Sigmoid colon (tissue), 6 donors: ENCODE measurements at regions not wholly inside any gene's neighbourhood (a gene's known extent, or its start where the extent isn't known, plus 50 kb on each side); places are given as distances from the start of the nearest gene placed in this dataset.

Source experiments
- DNase-seq: peaks from one replicate; pipeline ENCODE4 v3.0.0-alpha.2; 2019
- H3K27ac ChIP-seq, 4 donors: fragments of 200-600 bp; sonication (generic); one replicate each; pipeline ENCODE4 v1.5.1; 2016 to 2019; ENCODE audit warnings: mild to moderate bottlenecking in 1 of 4
- H3K27me3 ChIP-seq, 3 donors: fragments of 200-600 bp; sonication (generic); one replicate each; pipeline ENCODE4 v1.5.1; 2019; ENCODE audit warnings: mild to moderate bottlenecking in 1 of 3
- H3K36me3 ChIP-seq, 4 donors: fragments of 200-600 bp; sonication (generic); one replicate each; pipeline ENCODE4 v1.5.1; 2016 to 2019
- H3K4me1 ChIP-seq, 4 donors: fragments of 200-600 bp; sonication (generic); one replicate each; pipeline ENCODE4 v1.5.1; 2017 to 2019
- H3K4me3 ChIP-seq, 4 donors: fragments of 200-600 bp; sonication (generic); one replicate each; pipeline ENCODE4 v1.5.1; 2017 to 2019; ENCODE audit warnings: mild to moderate bottlenecking in 2 of 4, moderate library complexity in 1 of 4
- H3K9me3 ChIP-seq, 4 donors: fragments of 200-600 bp in 3 of 4; sonication (generic) in 3 of 4; one replicate each; pipeline versions ENCODE4 v1.5.1 to v1.6.1; 2013 to 2019
- EP300 ChIP-seq, 4 donors: sonication (generic); formaldehyde crosslinking; IDR thresholded peaks; one replicate each; pipeline ENCODE4 v1.6.1; 2017; ENCODE audit warnings: antibody characterized with exemption in 4 of 4
- POLR2A ChIP-seq, 2 donors: fragments of 450-650 bp; IDR thresholded peaks; one replicate each; pipeline ENCODE4 v1.6.1; 2016; ENCODE audit warnings: antibody characterized with exemption in 2 of 2, mild to moderate bottlenecking in 2 of 2, moderate library complexity in 2 of 2
- POLR2AphosphoS5 ChIP-seq, 4 donors: sonication (generic); formaldehyde crosslinking; IDR thresholded peaks; one replicate each; pipeline ENCODE4 v1.6.1; 2017; ENCODE audit warnings: antibody characterized with exemption in 4 of 4
- WGBS, 2 donors: extraction: QIAGEN DNeasy Blood & Tissue Kit; methylation state at CpG; one replicate each; pipeline ENCODE4 v1.1.7; 2013; 5-methylcytosine and 5-hydroxymethylcytosine counted together
- intact Hi-C: fragments of 100-400 bp; cut with DNase I; formaldehyde crosslinking; loops from one replicate; pipeline ENCODE4 v1.15.1; 2023
- TF ChIP-seq, protein P1 (sequence below), 4 experiments: fragments of 450-650 bp in 3 of 4; fragments of 200-600 bp in 1 of 4; IDR thresholded peaks; one replicate each; pipeline ENCODE4 v1.5.1; 2016 to 2019; ENCODE audit warnings: antibody characterized with exemption in 4 of 4, mild to moderate bottlenecking in 3 of 4, moderate library complexity in 2 of 4
- donor health status: healthy with polysubstance abuse.
- donor health status: healthy.

DNA sequence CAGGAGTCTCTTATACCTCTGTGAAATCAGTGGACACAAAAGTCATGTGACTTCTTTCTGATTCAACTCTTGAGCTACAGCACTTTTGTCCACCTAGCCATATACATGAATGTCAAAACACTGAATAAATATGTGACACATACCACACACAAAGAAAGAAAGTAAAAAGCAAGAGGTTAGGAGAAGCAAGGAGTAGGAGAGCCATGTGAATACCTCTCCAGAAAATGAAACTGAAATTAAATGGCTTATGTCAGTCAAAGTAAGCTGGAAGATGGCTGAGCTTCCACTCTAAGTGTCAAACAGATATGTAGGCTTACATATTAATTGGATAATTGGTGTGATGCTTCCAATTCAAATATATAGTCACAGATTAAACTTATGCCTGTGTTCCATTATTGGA lies 1050.5 kb downstream of the BCL11A start:
- H3K4me1 ChIP-seq, result no peaks in the 10 kb centered on the region
- H3K36me3 ChIP-seq, result no peaks in the 10 kb centered on the region
- H3K9me3 ChIP-seq, result peaks cover 0 to 3% (median 0%) of the 10 kb centered on the region in 4 donors
- H3K27me3 ChIP-seq, result no peaks in the 10 kb centered on the region
- TF ChIP-seq, protein P1, sequence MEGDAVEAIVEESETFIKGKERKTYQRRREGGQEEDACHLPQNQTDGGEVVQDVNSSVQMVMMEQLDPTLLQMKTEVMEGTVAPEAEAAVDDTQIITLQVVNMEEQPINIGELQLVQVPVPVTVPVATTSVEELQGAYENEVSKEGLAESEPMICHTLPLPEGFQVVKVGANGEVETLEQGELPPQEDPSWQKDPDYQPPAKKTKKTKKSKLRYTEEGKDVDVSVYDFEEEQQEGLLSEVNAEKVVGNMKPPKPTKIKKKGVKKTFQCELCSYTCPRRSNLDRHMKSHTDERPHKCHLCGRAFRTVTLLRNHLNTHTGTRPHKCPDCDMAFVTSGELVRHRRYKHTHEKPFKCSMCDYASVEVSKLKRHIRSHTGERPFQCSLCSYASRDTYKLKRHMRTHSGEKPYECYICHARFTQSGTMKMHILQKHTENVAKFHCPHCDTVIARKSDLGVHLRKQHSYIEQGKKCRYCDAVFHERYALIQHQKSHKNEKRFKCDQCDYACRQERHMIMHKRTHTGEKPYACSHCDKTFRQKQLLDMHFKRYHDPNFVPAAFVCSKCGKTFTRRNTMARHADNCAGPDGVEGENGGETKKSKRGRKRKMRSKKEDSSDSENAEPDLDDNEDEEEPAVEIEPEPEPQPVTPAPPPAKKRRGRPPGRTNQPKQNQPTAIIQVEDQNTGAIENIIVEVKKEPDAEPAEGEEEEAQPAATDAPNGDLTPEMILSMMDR (IDR thresholded peaks at IDR 0.05), result no peak
- TF ChIP-seq EP300 (IDR thresholded peaks at IDR 0.05) (no peak), POLR2A (IDR thresholded peaks at IDR 0.05) (no peak), POLR2AphosphoS5 (IDR thresholded peaks at IDR 0.05) (no peak)
- intact Hi-C loops, result no loop called here
- no peak for DNase-seq
- H3K4me3 ChIP-seq, result no peak overlapping the region
- H3K27ac ChIP-seq, result no peak overlapping the region

DNA sequence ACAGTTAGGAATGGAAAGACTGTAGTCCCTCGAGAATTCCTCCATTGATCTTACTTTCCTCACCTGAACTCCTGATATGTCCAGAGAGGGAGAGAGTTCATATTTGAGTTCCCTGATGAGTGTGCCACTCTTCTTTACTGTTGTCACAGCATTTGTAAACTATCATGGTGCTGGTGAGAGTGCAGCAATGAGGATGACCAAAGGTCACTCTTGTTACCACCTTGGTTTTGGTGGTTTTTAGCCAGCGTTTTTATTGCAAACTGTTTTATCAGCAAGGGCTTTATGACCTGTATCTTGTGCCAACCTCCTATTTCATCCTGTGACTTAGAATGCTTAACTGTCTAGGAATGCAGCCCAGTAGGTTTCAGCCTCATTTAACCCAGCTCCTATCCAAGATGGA lies 1062.5 kb downstream of the BCL11A start:
- Histone ChIP-seq H3K4me1 (no peaks in the 10 kb centered on the region), H3K27ac (no peak overlapping the region), H3K27me3 (no peaks in the 10 kb centered on the region), H3K4me3 (no peak overlapping the region), H3K36me3 (no peaks in the 10 kb centered on the region), H3K9me3 (peaks cover 0 to 6% (median 0%) of the 10 kb centered on the region in 4 donors)
- DNase-seq, result no peak
- WGBS, 2 donors, result 20 to 67% methylated on average over 2 of the region's 2 CpGs
- intact Hi-C loops, result no loop called here
- TF ChIP-seq EP300 (IDR thresholded peaks at IDR 0.05) (no peak), POLR2A (IDR thresholded peaks at IDR 0.05) (no peak), POLR2AphosphoS5 (IDR thresholded peaks at IDR 0.05) (no peak)
- TF ChIP-seq, protein P1 (IDR thresholded peaks at IDR 0.05), result no peak

DNA sequence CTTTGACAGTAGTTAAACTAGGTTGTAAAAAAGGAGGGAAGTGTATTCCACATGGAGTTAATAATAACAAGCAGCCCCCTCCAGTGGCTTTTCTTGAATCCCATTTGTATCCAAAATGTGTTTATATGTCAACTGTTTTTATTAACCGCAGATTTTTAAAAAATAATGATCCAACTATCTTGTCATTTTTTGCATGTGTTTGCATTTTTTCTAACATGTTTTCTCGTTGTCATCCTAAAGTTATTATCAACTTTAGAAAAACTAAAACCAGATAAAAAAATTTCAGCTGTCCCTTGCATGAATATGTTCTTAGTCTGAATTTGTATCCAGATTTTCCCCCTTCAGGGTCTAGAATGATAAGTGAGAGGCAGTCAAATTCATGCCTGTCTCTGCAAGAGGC lies 1063.3 kb downstream of the BCL11A start:
- no peak for DNase-seq
- H3K36me3 ChIP-seq, result no peaks in the 10 kb centered on the region
- no peaks in the 10 kb centered on the region for H3K4me1 ChIP-seq
- H3K27me3 ChIP-seq, result no peaks in the 10 kb centered on the region
- no peak for TF ChIP-seq POLR2A (IDR thresholded peaks at IDR 0.05)
- TF ChIP-seq POLR2AphosphoS5 (IDR thresholded peaks at IDR 0.05), result no peak
- TF ChIP-seq, protein P1 (IDR thresholded peaks at IDR 0.05), result no peak
- no peak for TF ChIP-seq EP300 (IDR thresholded peaks at IDR 0.05)
- WGBS, 2 donors, result 82 to 88% methylated on average over 2 of the region's 2 CpGs
- H3K9me3 ChIP-seq, result peaks cover 0 to 2% (median 0%) of the 10 kb centered on the region in 4 donors
- intact Hi-C loops, result no loop called here
- H3K27ac ChIP-seq, result no peak overlapping the region
- H3K4me3 ChIP-seq, result no peak overlapping the region

DNA sequence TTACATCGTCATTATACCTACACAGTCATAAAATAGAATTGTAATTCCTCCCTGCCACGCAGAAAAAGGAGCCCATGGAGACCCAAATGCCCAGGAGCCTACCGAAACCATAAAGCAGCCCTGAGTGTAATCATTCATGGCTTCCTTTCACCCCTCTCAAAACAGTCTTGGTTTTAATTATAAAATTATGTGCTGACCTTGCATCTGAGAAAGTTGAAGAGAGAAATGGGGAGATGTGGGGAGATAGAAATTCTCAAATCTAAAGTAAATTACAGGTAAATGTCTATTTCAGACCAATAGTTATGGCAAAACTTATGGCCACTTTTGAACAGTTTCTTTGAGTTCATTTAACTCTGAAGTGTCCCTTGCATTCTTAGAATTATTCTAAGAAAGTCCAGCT lies 1068.8 kb downstream of the BCL11A start:
- H3K4me1 ChIP-seq, result no peaks in the 10 kb centered on the region
- no peaks in the 10 kb centered on the region for H3K27me3 ChIP-seq
- no peak for TF ChIP-seq POLR2AphosphoS5 (IDR thresholded peaks at IDR 0.05)
- TF ChIP-seq EP300 (IDR thresholded peaks at IDR 0.05), result no peak
- TF ChIP-seq POLR2A (IDR thresholded peaks at IDR 0.05), result no peak
- no peaks in the 10 kb centered on the region for H3K36me3 ChIP-seq
- H3K9me3 ChIP-seq, result no peaks in the 10 kb centered on the region
- WGBS, 2 donors, result 80 to 89% methylated on average over 3 of the region's 3 CpGs
- DNase-seq, result no peak
- intact Hi-C loops, result no loop called here
- no peak overlapping the region for H3K27ac ChIP-seq
- H3K4me3 ChIP-seq, result no peak overlapping the region

DNA sequence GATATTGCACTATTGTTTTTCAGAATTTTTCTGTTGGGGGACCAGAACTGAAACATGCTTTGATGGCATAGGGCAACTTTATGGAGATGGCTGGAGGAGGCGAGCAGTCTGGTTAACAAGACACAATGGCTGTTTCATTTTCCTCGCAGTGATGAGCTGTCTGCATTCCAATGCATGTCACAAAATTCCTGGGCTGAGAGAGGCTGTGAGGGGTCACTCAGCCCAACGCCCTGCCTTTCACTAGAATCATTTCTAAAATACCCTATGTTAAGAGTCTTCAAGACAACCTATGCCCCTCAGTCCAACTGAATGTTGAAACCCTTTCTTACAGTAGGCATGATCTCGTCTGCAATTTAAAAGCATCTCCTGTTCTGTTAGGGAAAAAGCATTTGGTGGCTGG lies 1090.0 kb downstream of the BCL11A start:
- no peaks in the 10 kb centered on the region for H3K36me3 ChIP-seq
- H3K27ac ChIP-seq, result no peak overlapping the region
- no peaks in the 10 kb centered on the region for H3K9me3 ChIP-seq
- no peak for DNase-seq
- H3K4me3 ChIP-seq, result no peak overlapping the region
- intact Hi-C loops, result no loop called here
- 56 to 74% methylated on average over 4 of the region's 4 CpGs for WGBS, 2 donors
- no peaks in the 10 kb centered on the region for H3K4me1 ChIP-seq
- no peaks in the 10 kb centered on the region for H3K27me3 ChIP-seq
- no peak for TF ChIP-seq EP300 (IDR thresholded peaks at IDR 0.05)
- TF ChIP-seq, protein P1 (IDR thresholded peaks at IDR 0.05), result no peak
- TF ChIP-seq POLR2AphosphoS5 (IDR thresholded peaks at IDR 0.05), result no peak
- TF ChIP-seq POLR2A (IDR thresholded peaks at IDR 0.05), result no peak
